GM19463 (cell line): ENCODE measurements at regions not wholly inside any gene's neighbourhood (a gene's known extent, or its start where the extent isn't known, plus 50 kb on each side); places are given as distances from the start of the nearest gene placed in this dataset.
"Not testable (repeated sequence)": the region's sequence is repeated elsewhere in the genome, so short reads cannot be mapped to it uniquely, and the experiment has no call there.

Experiments used
- ATAC-seq: cut with Tn5 transposase; IDR thresholded peaks from one replicate; pipeline ENCODE4 v1.9.1; 2021; ENCODE audit warnings: mild to moderate bottlenecking, moderate library complexity; ENCODE audit not compliant: unreplicated experiment

GRCh38 chr12:125968413-125968812 lies 903.2 kb downstream of the AACS start:
- ATAC-seq = no peak

DNA sequence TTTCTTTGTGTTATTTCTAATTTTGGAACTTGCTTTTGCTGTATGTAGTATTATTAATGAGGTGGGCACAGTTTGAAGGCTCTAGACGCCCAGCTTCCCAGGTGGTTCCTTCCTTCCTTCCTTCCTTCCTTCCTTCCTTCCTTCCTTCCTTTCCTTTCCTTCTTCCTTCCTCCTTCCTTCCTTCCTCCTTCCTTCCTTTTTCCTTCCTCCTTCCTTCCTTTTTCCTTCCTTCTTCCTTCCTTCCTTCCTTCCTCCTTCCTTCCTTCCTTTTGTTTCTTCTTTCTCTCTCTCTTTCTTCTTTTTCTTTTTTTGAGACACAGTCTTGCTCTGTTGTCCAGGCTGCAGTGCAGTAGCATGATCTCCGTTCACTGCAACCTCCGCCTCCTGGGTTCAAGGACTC lies 906.7 kb downstream of the AACS start:
- no peak for ATAC-seq

- no peak for ATAC-seq
Observed at GRCh38 chr12:125978286-125978685, 913.1 kb downstream of the AACS start.

DNA sequence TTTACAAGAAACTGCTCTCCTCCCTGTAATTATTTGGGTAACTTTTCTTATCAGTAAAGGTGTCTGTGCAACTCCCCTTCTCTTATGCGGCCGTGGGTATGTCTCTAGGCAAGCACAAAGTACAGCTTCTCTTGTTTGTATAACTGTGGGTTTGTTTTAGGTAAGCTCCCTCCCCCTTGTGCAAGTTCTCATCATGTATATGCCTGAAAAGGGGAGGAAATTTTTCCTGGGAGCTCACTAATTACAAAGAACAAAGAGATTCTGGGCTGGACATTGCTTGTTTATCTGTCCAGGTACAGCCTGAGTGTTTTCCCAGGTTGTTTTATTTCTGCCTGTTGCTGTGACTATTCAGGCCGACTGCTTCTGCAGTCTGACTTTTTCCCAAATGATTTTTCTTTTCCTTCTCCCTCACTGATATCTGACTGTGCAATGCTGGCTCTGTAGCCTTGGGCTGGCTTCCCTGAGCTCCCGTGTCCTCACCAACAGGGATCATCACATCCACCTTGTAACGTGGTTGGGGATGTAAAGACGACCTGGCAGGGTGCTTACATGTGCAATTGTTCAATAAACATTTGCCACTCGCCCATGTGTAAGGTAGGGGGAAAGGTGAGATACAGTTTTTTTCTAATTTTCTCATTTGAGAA lies 916.5 kb downstream of the AACS start:
- ATAC-seq = no peak

GRCh38 chr12:125983094-125983783 lies 918.0 kb downstream of the AACS start:
- ATAC-seq = no peak

DNA sequence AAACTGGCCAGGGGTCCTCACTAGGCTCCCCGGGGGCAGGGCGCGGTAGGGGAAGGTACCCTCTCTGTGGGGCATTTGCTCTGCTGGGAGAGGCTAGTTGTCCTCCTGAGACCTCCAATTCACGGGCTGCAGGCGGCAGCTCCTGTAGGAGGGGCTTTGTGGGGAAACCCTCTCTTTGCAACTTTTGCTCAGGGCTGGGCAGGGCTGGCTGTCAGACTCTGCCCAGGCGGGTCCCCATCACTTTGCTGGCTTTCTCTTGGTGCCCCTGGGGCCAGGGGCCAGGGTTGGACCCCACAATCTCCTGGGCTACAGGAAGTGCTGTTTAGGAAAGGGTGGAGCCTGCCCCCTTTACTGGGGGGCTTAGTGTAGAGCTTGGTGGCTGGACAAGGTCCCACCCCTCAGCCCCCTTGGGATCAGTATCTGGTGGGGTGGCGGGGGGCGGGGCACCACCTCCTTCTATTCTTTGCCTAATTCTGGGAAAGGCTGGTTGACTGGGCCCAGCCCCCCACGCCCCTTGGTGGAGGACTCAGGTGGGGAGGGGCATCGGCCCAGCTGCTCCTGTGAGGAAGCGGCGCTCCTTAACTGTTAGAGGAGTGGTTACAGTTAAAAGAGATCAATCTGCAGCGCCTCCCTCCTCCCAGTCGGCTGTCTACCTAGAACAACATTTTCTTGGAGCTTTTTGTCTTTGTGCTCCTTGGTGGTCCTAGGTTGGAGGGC lies 918.7 kb downstream of the AACS start:
- ATAC-seq = no peak

DNA sequence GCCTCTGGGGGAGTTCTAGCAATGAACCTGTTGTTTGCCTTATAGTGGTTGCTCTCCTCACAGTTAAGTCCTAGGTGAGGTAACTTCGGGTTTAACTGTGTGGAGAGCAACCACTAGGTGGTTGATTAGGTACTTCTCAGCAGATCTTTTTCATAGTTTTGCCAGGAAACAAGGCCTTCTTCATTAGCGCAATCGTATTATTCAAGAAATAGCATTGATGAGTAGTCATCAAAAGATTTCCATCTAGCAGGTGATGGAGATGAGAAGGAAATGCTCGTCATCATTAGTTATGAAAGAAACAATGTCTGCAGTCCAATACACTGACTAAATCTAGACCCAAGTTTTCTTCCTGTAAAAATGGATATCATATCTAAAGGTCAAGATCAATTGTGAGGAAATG lies 923.3 kb downstream of the AACS start:
- no peak for ATAC-seq

GRCh38 chr12:125989696-125990095 lies 924.5 kb downstream of the AACS start:
- no peak for ATAC-seq

DNA sequence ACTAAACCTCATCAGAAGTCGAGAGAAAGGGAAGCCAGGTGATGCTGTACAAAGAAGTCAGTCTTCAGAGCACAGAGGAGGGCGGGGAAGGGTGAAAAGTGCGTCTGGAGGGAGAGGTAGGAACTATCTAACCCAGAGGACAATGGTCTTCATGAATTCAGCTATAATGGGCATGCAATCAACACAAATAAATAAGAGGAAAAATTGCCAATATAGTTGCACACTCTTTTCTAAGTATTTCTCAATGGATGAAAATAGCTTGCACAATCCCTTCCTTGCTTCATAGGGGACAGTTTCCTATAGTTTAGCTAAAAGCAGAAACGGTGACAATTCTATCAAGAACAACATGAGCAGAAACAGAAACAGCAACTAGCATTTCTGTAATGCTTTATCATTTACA lies 931.2 kb downstream of the AACS start:
- no peak for ATAC-seq

DNA sequence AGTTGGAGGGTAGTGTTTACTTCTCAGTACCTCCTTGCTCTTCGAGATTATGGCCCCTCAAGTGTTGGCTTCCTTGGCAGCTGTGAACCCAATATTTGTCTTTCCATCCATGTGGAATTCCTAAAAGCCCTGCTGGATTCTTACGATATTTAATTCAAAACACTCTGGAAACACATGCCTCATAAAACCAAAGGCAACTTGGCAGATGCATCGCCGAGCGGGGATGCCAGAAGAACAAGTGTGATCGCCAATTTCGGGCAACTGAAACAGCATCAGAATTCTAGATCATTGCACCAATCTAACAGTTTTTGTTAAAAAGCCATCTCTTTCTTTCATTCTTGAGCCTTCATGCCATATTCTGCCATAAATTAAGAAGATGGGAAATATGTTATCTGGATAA lies 934.4 kb downstream of the AACS start:
- no peak for ATAC-seq

DNA sequence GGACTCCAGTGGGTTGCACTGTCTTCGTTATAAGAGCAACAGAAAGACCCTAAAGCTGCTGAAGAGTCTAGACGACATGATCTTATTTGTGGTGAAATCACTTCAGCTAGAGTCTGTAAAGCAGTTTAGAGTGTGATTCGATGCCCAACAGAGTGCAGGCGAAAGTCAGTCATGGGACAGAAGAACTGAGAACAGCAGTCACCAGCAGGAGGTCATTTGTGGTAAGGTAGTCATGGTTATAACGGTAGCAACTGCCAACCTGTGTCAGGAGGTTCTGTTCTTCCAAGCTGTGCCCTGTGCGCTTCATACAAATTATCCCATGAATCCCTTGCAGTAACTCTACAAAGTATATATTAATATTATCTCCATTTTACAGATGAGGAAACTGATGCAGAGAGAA lies 954.1 kb downstream of the AACS start:
- ATAC-seq = no peak

DNA sequence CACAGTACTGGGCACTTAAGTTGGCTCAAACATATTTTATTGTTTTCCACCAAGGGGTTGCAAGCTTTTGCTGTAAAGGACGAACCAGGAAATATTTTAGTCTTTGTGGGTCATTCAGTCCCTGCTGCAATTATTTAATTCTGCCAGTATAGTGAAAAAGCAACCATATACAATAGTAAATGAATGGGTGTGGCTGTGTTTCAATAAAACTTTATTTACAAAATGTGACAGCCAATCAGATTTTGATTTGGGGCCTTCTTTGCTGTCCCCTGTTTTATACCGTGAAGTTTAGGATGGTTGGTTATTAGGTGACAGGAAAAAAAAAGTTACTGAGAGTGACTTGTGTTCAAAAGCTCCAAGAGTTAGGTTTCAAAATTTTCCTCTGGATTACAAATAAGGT lies 956.4 kb downstream of the AACS start:
- ATAC-seq = no peak

DNA sequence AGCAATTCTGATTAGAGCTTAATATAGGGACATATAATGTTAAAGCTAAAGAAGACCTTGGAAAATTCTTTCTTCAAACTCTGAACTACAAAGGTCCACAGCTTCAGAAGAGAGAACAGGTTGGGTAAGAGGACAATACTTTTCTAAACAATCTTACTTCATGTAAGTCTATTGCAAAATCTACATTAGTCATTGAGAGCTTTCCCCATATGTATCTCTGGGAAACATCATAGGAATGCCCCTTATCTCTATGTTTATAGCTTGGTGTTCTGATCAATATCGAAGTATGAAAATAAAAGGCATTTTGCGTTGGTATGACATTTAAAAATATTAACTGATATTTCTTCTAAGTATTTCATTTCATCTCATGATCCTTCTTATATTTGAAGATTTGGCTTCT lies 962.6 kb downstream of the AACS start:
- no peak for ATAC-seq

- no peak for ATAC-seq
Observed at GRCh38 chr12:126030573-126030972, 965.3 kb downstream of the AACS start.

DNA sequence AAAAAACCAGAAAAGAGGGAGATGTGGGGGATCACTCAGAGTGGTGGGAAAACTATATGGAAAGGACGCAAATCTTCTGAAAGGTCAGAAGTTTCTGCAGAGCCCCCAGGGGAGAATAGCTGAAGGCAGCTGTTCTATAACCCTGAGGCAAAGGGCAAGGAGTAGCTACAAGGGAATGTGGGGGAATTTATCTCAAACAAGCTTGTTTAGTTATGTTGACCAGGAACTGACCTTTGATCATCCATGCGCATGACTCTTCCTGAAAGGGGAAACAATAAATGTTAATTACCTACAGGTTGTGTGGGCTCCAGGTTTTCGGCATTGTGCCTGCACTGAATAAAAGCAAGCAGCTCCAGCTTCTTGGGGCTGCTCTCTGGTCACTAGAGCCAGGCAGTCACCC lies 968.5 kb downstream of the AACS start:
- no peak for ATAC-seq

GRCh38 chr12:126036348-126036747 lies 971.1 kb downstream of the AACS start:
- ATAC-seq = no peak

GRCh38 chr12:126038434-126038833 lies 973.2 kb downstream of the AACS start:
- no peak for ATAC-seq

DNA sequence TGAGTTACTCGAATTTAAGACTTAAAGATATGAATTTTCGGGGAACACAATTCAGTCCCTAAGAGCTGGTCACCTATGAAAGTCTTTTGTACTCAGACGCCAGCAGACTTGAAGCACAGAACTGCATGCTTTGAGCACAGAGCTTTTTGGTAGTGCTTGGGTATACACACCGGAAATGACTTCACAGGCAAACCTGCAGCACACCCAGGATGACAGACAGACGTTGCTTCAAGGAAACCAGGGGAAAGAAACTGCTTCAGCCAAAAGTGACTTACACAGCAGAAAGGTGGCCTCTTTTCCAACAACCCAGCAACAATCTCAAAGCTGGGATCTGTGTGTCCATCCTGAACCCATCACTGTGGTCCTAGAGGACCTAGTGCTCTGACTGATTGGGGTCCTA lies 975.1 kb downstream of the AACS start:
- ATAC-seq = no peak

GRCh38 chr12:126042286-126042685 lies 977.1 kb downstream of the AACS start:
- no peak for ATAC-seq

GRCh38 chr12:126049501-126049900 lies 984.3 kb downstream of the AACS start:
- not testable (repeated sequence) for ATAC-seq

GRCh38 chr12:126051611-126052107 lies 986.4 kb downstream of the AACS start:
- no peak for ATAC-seq

DNA sequence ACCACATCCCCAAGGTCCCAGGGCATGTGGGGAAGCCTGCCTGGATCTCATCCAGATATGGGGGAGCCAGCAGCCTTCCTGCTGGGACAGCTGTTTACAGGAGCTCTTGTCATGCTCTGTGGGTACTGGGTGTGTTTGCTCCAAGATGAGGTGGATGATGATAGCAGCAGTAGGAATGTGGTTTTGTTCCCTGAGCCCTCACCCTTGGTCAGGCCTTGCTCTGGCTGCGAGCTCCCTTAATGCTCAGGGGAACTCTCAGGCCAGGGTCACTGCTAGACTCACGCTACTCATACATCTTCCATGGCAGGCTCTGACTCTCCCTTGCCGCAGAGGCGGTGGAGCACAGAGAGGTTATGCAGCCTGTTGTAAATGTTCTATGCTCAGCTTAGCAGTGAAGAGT lies 990.3 kb downstream of the AACS start:
- ATAC-seq = no peak
